GM12875 (cell line): ENCODE measurements at regions not wholly inside any gene's neighbourhood (a gene's known extent, or its start where the extent isn't known, plus 50 kb on each side); places are given as distances from the start of the nearest gene placed in this dataset.

Experiments used
- H3K4me3 ChIP-seq: one replicate; pipeline ENCODE4 v1.5.1; 2011; ENCODE audit warnings: low read depth, low read length, control low read depth
- CTCF ChIP-seq: IDR thresholded peaks from 2 replicates; pipeline ENCODE4 v1.5.1; 2011; ENCODE audit warnings: low read depth, mild to moderate bottlenecking, control low read depth, inconsistent platforms, low read length, moderate library complexity, borderline replicate concordance; ENCODE audit not compliant: insufficient read depth

GRCh38 chr2:217156801-217157200, 296.9 kb upstream of the TNP1 start:
- H3K4me3 ChIP-seq, result no peak overlapping the region
- TF ChIP-seq CTCF, result no peak

- TF ChIP-seq CTCF, result no peak
- no peak overlapping the region for H3K4me3 ChIP-seq
These were observed 295.1 kb upstream of the TNP1 start for GRCh38 chr2:217154923-217155322.

- no peak for TF ChIP-seq CTCF
These were observed 293.6 kb upstream of the TNP1 start for GRCh38 chr2:217153510-217153909.

GRCh38 chr2:217152831-217153230, 293.0 kb upstream of the TNP1 start:
- no peak for TF ChIP-seq CTCF
- no peak overlapping the region for H3K4me3 ChIP-seq

More at GRCh38 chr2:217153510-217153909, 293.6 kb upstream of the TNP1 start:
- no peak overlapping the region for H3K4me3 ChIP-seq

- no peak for TF ChIP-seq CTCF
These were observed 291.8 kb upstream of the TNP1 start for GRCh38 chr2:217151509-217152206.

GRCh38 chr2:217150236-217150635, 290.4 kb upstream of the TNP1 start:
- no peak for TF ChIP-seq CTCF
- H3K4me3 ChIP-seq, result no peak overlapping the region

More at GRCh38 chr2:217151509-217152206, 291.8 kb upstream of the TNP1 start:
- no peak overlapping the region for H3K4me3 ChIP-seq

- no peak overlapping the region for H3K4me3 ChIP-seq
- no peak for TF ChIP-seq CTCF
These were observed 289.3 kb upstream of the TNP1 start for GRCh38 chr2:217149087-217149660.
